ENCODE measurements at regions not wholly inside any gene's neighbourhood (a gene's known extent, or its start where the extent isn't known, plus 50 kb on each side); places are given as distances from the start of the nearest gene placed in this dataset.

- Histone ChIP-seq H2AFZ (no peak overlapping the region), H3K9ac (no peak overlapping the region), H3K4me2 (ENCODE audit: unreplicated experiment) (no peak overlapping the region), H3K4me3 (no peak overlapping the region), H3F3A (ENCODE audit: insufficient read depth) (no peaks in the 10 kb centered on the region), H3K4me1 (ENCODE audit: insufficient read depth) (0 out of 2 replicates have a peak, but pooled peaks cover 2% of the 10 kb centered on the region), H3K27ac (no peak overlapping the region), H3K36me3 (ENCODE audit: low read depth) (no peaks in the 10 kb centered on the region), H4K20me1 (ENCODE audit: insufficient read depth) (no peaks in the 10 kb centered on the region), H3K79me2 (ENCODE audit: insufficient read depth) (no peaks in the 10 kb centered on the region), H3K9me2 (ENCODE audit: insufficient read depth) (no peaks in the 10 kb centered on the region), H3K27me3 (replicated peaks; ENCODE audit: insufficient read depth) (no peaks in the 10 kb centered on the region), H3K9me3 (ENCODE audit: low read depth) (no peaks in the 10 kb centered on the region)
- in situ Hi-C loops (cut with MboI), result no loop called here
- no peak for DNase-seq
- no peak for TF ChIP-seq EZH2 (IDR thresholded peaks at IDR 0.05; ENCODE audit: insufficient read depth, poor library complexity, severe bottlenecking)
- no peak for TF ChIP-seq EZH2phosphoT487 (IDR thresholded peaks at IDR 0.05; ENCODE audit: insufficient read depth, low read depth)
- 87 to 90% methylated on average over 4 of the region's 4 CpGs for WGBS, 2 experiments (ENCODE audit: low coverage in 1 of 2, low lambda C conversion rate in 2 of 2, missing lambda C conversion rate in 2 of 2)
These were observed 55.7 kb upstream of the PDGFRA start for GRCh38 chr4:54173281-54173912.

- no peaks in the 10 kb centered on the region for H3K36me3 ChIP-seq (ENCODE audit: low read depth)
- H3K4me2 ChIP-seq (ENCODE audit: unreplicated experiment), result no peak overlapping the region
- H3F3A ChIP-seq (ENCODE audit: insufficient read depth), result no peaks in the 10 kb centered on the region
- in situ Hi-C loops (cut with MboI), result no loop called here
- H3K9me3 ChIP-seq (ENCODE audit: low read depth), result no peaks in the 10 kb centered on the region
- no peaks in the 10 kb centered on the region for H3K79me2 ChIP-seq (ENCODE audit: insufficient read depth)
- H3K27ac ChIP-seq, result no peak overlapping the region
- H3K4me1 ChIP-seq (ENCODE audit: insufficient read depth), result no peaks in the 10 kb centered on the region
- no peaks in the 10 kb centered on the region for H4K20me1 ChIP-seq (ENCODE audit: insufficient read depth)
- no peak overlapping the region for H3K4me3 ChIP-seq
- H2AFZ ChIP-seq, result no peak overlapping the region
- TF ChIP-seq EZH2 (IDR thresholded peaks at IDR 0.05; ENCODE audit: insufficient read depth, poor library complexity, severe bottlenecking) (no peak), EZH2phosphoT487 (IDR thresholded peaks at IDR 0.05; ENCODE audit: insufficient read depth, low read depth) (no peak)
- H3K27me3 ChIP-seq (replicated peaks; ENCODE audit: insufficient read depth), result no peaks in the 10 kb centered on the region
- no peak overlapping the region for H3K9ac ChIP-seq
- no peaks in the 10 kb centered on the region for H3K9me2 ChIP-seq (ENCODE audit: insufficient read depth)
- DNase-seq, result no peak
- WGBS, 2 experiments (ENCODE audit: low coverage in 1 of 2, low lambda C conversion rate in 2 of 2, missing lambda C conversion rate in 2 of 2), result 84 to 86% methylated on average over 2 of the region's 2 CpGs
These were observed 52.9 kb upstream of the PDGFRA start for GRCh38 chr4:54176202-54176601.
